ENCODE measurements at regions not wholly inside any gene's neighbourhood (a gene's known extent, or its start where the extent isn't known, plus 50 kb on each side); places are given as distances from the start of the nearest gene placed in this dataset.

GRCh38 chr4:108272561-108272960 is 103.8 kb upstream of the LEF1 start:
- no peak for DNase-seq (ENCODE audit: low read depth)

GRCh38 chr4:108272046-108272445 is 103.3 kb upstream of the LEF1 start:
- no peak for DNase-seq (ENCODE audit: low read depth)

GRCh38 chr4:108270466-108271450 is 102.0 kb upstream of the LEF1 start:
- DNase-seq (ENCODE audit: low read depth): no peak

- DNase-seq (ENCODE audit: low read depth): no peak
Measured at GRCh38 chr4:108264693-108265092, 96.0 kb upstream of the LEF1 start.

- DNase-seq (ENCODE audit: low read depth): no peak
Measured at GRCh38 chr4:108263057-108263456, 94.3 kb upstream of the LEF1 start.

GRCh38 chr4:108261026-108261425 is 92.3 kb upstream of the LEF1 start:
- DNase-seq (ENCODE audit: low read depth): no peak

GRCh38 chr4:108256538-108256937 is 87.8 kb upstream of the LEF1 start:
- DNase-seq (ENCODE audit: low read depth): no peak

- DNase-seq (ENCODE audit: low read depth): no peak
Measured at GRCh38 chr4:108255203-108255747, 86.5 kb upstream of the LEF1 start.

GRCh38 chr4:108249397-108249796 is 80.7 kb upstream of the LEF1 start:
- DNase-seq (ENCODE audit: low read depth): no peak

- DNase-seq (ENCODE audit: low read depth): no peak
Measured at GRCh38 chr4:108247387-108248049, 78.8 kb upstream of the LEF1 start.

- DNase-seq (ENCODE audit: low read depth): no peak
Measured at GRCh38 chr4:108244606-108245005, 75.9 kb upstream of the LEF1 start.

- no peak for DNase-seq (ENCODE audit: low read depth)
Measured at GRCh38 chr4:108240366-108240765, 71.6 kb upstream of the LEF1 start.

- DNase-seq (ENCODE audit: low read depth): no peak
Measured at GRCh38 chr4:108237693-108238092, 69.0 kb upstream of the LEF1 start.

GRCh38 chr4:108236264-108236663 is 67.5 kb upstream of the LEF1 start:
- no peak for DNase-seq (ENCODE audit: low read depth)

- no peak for DNase-seq (ENCODE audit: low read depth)
Measured at GRCh38 chr4:108227923-108228322, 59.2 kb upstream of the LEF1 start.

- no peak for DNase-seq (ENCODE audit: low read depth)
Measured at GRCh38 chr4:108224611-108225053, 55.9 kb upstream of the LEF1 start.

- no peak for DNase-seq (ENCODE audit: low read depth)
Measured at GRCh38 chr4:108223313-108223712, 54.6 kb upstream of the LEF1 start.

GRCh38 chr4:108219998-108220397 is 51.3 kb upstream of the LEF1 start:
- DNase-seq (ENCODE audit: low read depth): no peak

Data from stimulated activated CD8-positive, alpha-beta memory T cell treated with anti-CD3 and anti-CD28 coated beads, Interleukin-12 subunit alpha, Interleukin-12 subunit beta, amount 100 ng/mL, for 1 hour (primary cell).